PFSK-1 (cell line): ENCODE measurements at regions not wholly inside any gene's neighbourhood (a gene's known extent, or its start where the extent isn't known, plus 50 kb on each side); places are given as distances from the start of the nearest gene placed in this dataset.

Experiments used
- FOXP2 ChIP-seq: optimal IDR thresholded peaks from 2 replicates; pipeline ENCODE3; 2011; ENCODE audit warnings: borderline replicate concordance, control low read depth, inconsistent platforms; ENCODE audit not compliant: insufficient read depth; ENCODE audit errors: extremely low read length, extremely low read depth
- POLR2AphosphoS5 ChIP-seq: IDR thresholded peaks from 2 replicates; pipeline ENCODE4 v1.6.1; 2012; ENCODE audit warnings: low read depth, mild to moderate bottlenecking, control low read depth, low read length, moderate library complexity
- REST ChIP-seq, 2 experiments: IDR thresholded peaks; 2 replicates each; pipeline versions ENCODE4 v1.6.1 to v1.8.0; 2011 to 2012; ENCODE audit warnings: low read depth in 2 of 2, low read length in 2 of 2, control low read depth in 1 of 2, inconsistent platforms in 1 of 2, mild to moderate bottlenecking in 1 of 2, moderate library complexity in 1 of 2; ENCODE audit not compliant: insufficient read depth in 1 of 2
- SIN3A ChIP-seq: IDR thresholded peaks from 2 replicates; pipeline ENCODE4 v1.6.1; 2012; ENCODE audit warnings: mild to moderate bottlenecking, low read length, moderate library complexity, borderline replicate concordance; ENCODE audit not compliant: insufficient read depth
- TAF1 ChIP-seq: IDR thresholded peaks from 2 replicates; pipeline ENCODE4 v1.6.1; 2012; ENCODE audit warnings: low read length, control low read depth, borderline replicate concordance; ENCODE audit not compliant: insufficient read depth

DNA sequence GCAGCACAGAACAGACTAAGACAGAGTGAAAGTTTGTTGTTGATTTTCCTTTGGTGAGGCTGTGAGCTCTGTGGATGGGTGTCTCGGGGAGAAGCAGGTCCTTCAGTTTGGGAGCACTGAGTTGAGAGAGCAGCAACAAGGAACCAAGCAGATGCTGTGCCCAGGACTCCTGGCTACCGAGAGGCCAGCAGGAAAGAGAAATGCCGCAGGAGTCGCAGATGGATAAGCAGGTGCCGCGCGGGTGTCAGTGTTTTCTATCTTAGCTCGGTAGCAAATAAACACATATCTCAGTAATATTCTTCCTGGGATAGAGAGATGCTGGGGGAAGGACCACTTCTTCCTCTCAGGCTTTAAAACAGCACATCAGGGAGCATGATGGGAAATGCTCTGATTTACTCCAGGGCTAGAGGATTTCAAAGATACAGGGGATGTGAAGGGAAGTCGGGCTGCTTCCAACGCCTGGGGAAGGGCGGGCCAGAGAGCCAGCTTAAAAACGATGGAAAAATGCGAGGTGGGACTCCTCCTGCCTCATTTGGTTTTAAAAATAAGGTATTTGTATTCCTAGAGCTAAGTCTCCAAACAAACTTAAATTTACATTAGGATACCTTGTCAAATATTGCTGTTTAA, 470.7 kb upstream of the B3GAT1 start:
- TF ChIP-seq TAF1 (no peak), FOXP2 (no peak), POLR2AphosphoS5 (no peak), SIN3A (no peak), REST (IDR thresholded peaks at IDR 0.05; ENCODE audit: insufficient read depth in 1 of 2, low read depth in 2 of 2, low read length in 2 of 2) (no peak)

DNA sequence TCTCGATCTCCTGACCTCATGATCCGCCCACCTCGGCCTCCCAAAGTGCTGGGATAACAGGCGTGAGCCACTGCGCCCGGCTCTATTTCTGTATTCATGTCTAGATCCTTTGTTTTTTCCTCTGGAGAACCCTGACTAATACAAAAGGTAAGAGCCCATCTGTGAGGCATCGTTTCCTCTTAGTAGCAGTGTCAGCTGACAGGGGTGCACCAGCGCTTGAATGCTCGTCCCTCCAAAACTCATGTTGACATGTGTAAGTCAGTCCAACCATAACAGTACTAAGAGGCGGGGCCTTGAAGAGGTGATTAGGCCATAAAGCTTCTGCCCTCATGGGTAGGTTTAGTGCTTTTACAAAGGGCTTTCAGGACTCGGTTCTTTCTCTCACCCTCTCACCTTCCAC, 470.1 kb upstream of the B3GAT1 start:
- no peak for TF ChIP-seq TAF1
- no peak for TF ChIP-seq FOXP2
- TF ChIP-seq POLR2AphosphoS5: no peak
- no peak for TF ChIP-seq REST (IDR thresholded peaks at IDR 0.05; ENCODE audit: insufficient read depth in 1 of 2, low read depth in 2 of 2, low read length in 2 of 2)
- no peak for TF ChIP-seq SIN3A

GRCh38 chr11:134880788-134881187, 468.7 kb upstream of the B3GAT1 start:
- TF ChIP-seq SIN3A: no peak
- TF ChIP-seq REST (IDR thresholded peaks at IDR 0.05; ENCODE audit: insufficient read depth in 1 of 2, low read depth in 2 of 2, low read length in 2 of 2): no peak
- no peak for TF ChIP-seq POLR2AphosphoS5
- no peak for TF ChIP-seq FOXP2
- TF ChIP-seq TAF1: no peak

- TF ChIP-seq FOXP2 (no peak), SIN3A (no peak), REST (IDR thresholded peaks at IDR 0.05; ENCODE audit: insufficient read depth in 1 of 2, low read depth in 2 of 2, low read length in 2 of 2) (no peak), TAF1 (no peak), POLR2AphosphoS5 (no peak)
These were observed 467.9 kb upstream of the B3GAT1 start for GRCh38 chr11:134879931-134880330.

DNA sequence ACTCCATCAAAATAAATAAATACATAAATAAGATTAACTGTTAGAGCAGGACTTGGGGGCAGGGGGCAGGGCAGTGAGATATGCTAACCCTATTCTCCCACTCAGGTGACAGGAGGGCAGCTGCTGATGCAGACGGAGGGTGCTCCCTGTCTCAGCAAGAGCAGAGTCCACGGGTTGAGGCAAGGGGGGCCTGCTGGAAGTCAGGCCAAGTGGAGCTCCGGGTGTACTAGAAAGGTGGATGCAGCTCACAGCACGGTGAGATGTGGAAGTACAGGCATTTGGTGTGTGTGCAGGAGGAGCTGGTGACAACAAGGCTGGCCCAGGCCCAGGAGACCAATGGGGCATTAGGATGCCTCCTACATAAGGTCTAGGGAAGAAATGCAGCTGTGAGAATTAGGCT, 467.3 kb upstream of the B3GAT1 start:
- TF ChIP-seq FOXP2: no peak
